ENCODE measurements at regions not wholly inside any gene's neighbourhood (a gene's known extent, or its start where the extent isn't known, plus 50 kb on each side); places are given as distances from the start of the nearest gene placed in this dataset.
A peak's percentile ranks its signal among the peaks of the same experiment; 100 is the strongest.

- Histone ChIP-seq H3K4me2 (ENCODE audit: low read length) (no peak overlapping the region), H3K27me3 (ENCODE audit: low read depth, low read length) (peaks cover 16% of the 10 kb centered on the region; the same call in 1 of the 2 replicates), H4K20me1 (ENCODE audit: insufficient read depth, low read length) (no peaks in the 10 kb centered on the region), H3K79me2 (ENCODE audit: low read length) (no peaks in the 10 kb centered on the region), H3K9me3 (ENCODE audit: insufficient read depth, low read length) (no peaks in the 10 kb centered on the region), H3K4me1 (ENCODE audit: low read length) (peaks cover 4% of the 10 kb centered on the region; the same call in 1 of the 2 replicates), H3K4me3 (ENCODE audit: low read length) (no peak overlapping the region), H3K27ac (ENCODE audit: low read length) (no peak overlapping the region), H3K9ac (ENCODE audit: low read length) (no peak overlapping the region), H3K36me3 (replicated peaks; ENCODE audit: low read depth, low read length) (no peaks in the 10 kb centered on the region), H2AFZ (ENCODE audit: low read depth, low read length) (no peak overlapping the region)
- TF ChIP-seq EZH2phosphoT487 (IDR thresholded peaks at IDR 0.05; ENCODE audit: low read depth), result no peak
Measured at GRCh38 chr1:4171480-4172450, 271.7 kb upstream of the C1orf174 start.

- Histone ChIP-seq H4K20me1 (ENCODE audit: insufficient read depth, low read length) (no peaks in the 10 kb centered on the region), H3K4me1 (ENCODE audit: low read length) (peaks cover 4% of the 10 kb centered on the region; the same call in 1 of the 2 replicates), H3K79me2 (ENCODE audit: low read length) (no peaks in the 10 kb centered on the region), H3K9me3 (ENCODE audit: insufficient read depth, low read length) (no peaks in the 10 kb centered on the region), H3K36me3 (replicated peaks; ENCODE audit: low read depth, low read length) (no peaks in the 10 kb centered on the region), H3K27ac (ENCODE audit: low read length) (no peak overlapping the region), H3K4me2 (ENCODE audit: low read length) (peak overlapping the region; percentile 19; the same call in 1 of the 2 replicates), H3K9ac (ENCODE audit: low read length) (peak overlapping the region; percentile 14; the same call in 1 of the 2 replicates), H3K4me3 (ENCODE audit: low read length) (no peak overlapping the region), H2AFZ (ENCODE audit: low read depth, low read length) (no peak overlapping the region), H3K27me3 (ENCODE audit: low read depth, low read length) (peaks cover 16% of the 10 kb centered on the region; the same call in 1 of the 2 replicates)
- TF ChIP-seq EZH2phosphoT487 (IDR thresholded peaks at IDR 0.05; ENCODE audit: low read depth), result no peak
- peak; percentile 70 for TF ChIP-seq CTCF (IDR thresholded peaks at IDR 0.05; ENCODE audit: low read depth, low read length)
Measured at GRCh38 chr1:4172644-4173599, 272.9 kb upstream of the C1orf174 start.

DNA sequence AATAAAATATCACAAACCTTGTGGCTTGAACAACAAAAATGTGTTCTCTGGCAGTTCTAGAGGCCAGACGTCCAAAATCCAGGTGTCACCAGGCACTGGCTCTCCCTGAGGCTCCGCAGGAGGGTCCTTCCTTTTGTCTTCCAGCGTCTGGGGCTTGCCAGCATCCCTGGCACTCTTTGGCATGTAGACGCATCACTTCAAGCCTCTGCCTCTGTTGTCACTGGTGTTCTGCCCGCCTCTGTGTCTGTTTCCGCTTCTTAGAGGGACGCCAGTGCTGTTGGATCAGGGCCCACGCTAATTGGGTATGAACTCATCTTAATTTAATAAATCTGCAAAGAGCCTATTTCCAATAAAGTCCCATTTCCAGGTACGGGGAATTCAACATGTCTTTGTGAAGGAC, 273.7 kb upstream of the C1orf174 start:
- H3K27me3 ChIP-seq (ENCODE audit: low read depth, low read length), result peaks cover 10% of the 10 kb centered on the region; the same call in 1 of the 2 replicates
- H3K4me2 ChIP-seq (ENCODE audit: low read length), result no peak overlapping the region
- H3K9me3 ChIP-seq (ENCODE audit: insufficient read depth, low read length), result no peaks in the 10 kb centered on the region
- H3K27ac ChIP-seq (ENCODE audit: low read length), result no peak overlapping the region
- H3K36me3 ChIP-seq (replicated peaks; ENCODE audit: low read depth, low read length), result no peaks in the 10 kb centered on the region
- no peak overlapping the region for H3K4me3 ChIP-seq (ENCODE audit: low read length)
- H3K79me2 ChIP-seq (ENCODE audit: low read length), result no peaks in the 10 kb centered on the region
- no peak for TF ChIP-seq CTCF (IDR thresholded peaks at IDR 0.05; ENCODE audit: low read depth, low read length)
- no peak for TF ChIP-seq EZH2phosphoT487 (IDR thresholded peaks at IDR 0.05; ENCODE audit: low read depth)
- H4K20me1 ChIP-seq (ENCODE audit: insufficient read depth, low read length), result no peaks in the 10 kb centered on the region
- peaks cover 4% of the 10 kb centered on the region; the same call in 1 of the 2 replicates for H3K4me1 ChIP-seq (ENCODE audit: low read length)
- H3K9ac ChIP-seq (ENCODE audit: low read length), result peak overlapping the region; percentile 14; the same call in 1 of the 2 replicates
- no peak overlapping the region for H2AFZ ChIP-seq (ENCODE audit: low read depth, low read length)

DNA sequence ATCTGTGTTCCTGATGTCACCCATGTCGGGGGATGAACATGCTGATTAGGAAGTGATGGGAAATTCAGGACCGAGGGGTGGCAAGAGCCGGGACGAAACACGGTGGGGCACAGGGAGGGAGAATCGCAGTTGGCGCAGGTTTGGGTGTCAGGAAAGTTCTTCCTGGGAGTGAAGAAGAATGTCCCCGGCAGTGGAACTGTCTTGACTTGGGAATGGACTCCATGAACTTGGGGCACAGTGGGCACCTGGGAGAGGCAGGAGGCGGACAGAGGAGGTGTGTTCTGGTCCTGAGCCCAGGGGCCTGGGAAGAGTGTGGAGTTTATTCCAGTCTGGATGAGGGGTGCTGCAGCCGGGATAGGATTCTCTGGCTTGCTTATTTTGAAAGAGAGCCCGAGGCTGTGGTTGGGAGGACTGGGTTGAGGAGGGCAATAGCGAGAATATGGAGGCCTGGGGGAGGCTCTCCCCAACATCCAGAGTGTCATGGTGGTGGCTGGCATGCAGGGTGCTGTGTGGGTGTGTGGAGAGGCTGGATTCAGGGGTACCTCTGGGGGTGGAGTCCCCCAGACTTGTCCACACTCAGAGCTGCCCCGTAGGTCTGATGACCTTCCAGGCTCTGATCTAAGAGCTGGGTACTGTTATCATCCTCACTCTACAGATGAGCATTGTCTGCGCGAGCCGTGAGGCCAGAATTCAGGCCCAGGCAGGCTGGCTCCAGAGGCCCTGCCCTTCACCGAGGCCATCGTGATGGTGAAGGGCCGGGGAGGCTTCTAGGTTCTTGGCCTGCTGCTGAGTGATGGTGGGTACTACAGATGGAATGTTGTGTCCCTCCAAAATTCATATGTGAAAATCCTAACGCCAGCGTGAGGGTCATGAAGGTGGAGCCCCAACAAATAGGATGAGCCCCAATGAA, 274.5 kb upstream of the C1orf174 start:
- Histone ChIP-seq H3K4me2 (ENCODE audit: low read length) (no peak overlapping the region), H3K27ac (ENCODE audit: low read length) (no peak overlapping the region), H3K36me3 (replicated peaks; ENCODE audit: low read depth, low read length) (no peaks in the 10 kb centered on the region), H3K79me2 (ENCODE audit: low read length) (no peaks in the 10 kb centered on the region), H2AFZ (ENCODE audit: low read depth, low read length) (no peak overlapping the region), H3K27me3 (ENCODE audit: low read depth, low read length) (peaks cover 5% of the 10 kb centered on the region; the same call in 1 of the 2 replicates), H3K4me1 (ENCODE audit: low read length) (peaks cover 4% of the 10 kb centered on the region; the same call in 1 of the 2 replicates), H3K9me3 (ENCODE audit: insufficient read depth, low read length) (no peaks in the 10 kb centered on the region), H3K4me3 (ENCODE audit: low read length) (no peak overlapping the region), H3K9ac (ENCODE audit: low read length) (no peak overlapping the region), H4K20me1 (ENCODE audit: insufficient read depth, low read length) (no peaks in the 10 kb centered on the region)
- TF ChIP-seq CTCF (IDR thresholded peaks at IDR 0.05; ENCODE audit: low read depth, low read length) (no peak), EZH2phosphoT487 (IDR thresholded peaks at IDR 0.05; ENCODE audit: low read depth) (no peak)
